ENCODE measurements at regions not wholly inside any gene's neighbourhood (a gene's known extent, or its start where the extent isn't known, plus 50 kb on each side); places are given as distances from the start of the nearest gene placed in this dataset.
"Not testable (repeated sequence)": the region's sequence is repeated elsewhere in the genome, so short reads cannot be mapped to it uniquely, and the experiment has no call there.

DNA sequence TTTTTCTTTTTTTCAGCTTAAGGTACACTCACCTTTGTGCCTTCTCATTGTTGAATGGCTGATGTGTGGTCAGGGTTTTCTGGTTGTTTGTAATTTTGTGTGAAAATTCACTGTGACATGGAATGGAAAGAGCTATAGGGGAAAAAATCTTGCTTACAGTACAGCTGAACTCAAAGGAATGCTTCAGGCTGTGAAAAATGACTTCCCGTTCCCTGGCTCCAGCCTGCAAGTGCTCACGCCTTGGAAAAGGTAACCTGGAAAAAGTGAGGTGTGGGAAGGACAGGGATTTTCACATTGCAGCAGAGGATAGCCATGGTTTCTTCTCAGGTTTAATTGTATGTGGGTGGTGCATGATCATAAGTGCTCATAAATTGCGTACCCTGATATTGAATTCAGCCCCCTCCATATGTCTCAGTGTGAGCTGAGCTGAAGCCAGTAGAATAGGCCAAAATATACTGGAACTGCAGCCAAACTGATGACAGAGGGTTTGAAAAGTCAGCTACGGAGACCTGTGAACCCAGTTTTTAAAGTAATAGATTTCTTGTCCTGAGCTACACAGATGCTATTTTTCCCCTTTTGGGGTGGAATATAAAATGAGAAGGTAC is 228.7 kb upstream of the RASGRP1 start:
- H3K4me3 ChIP-seq (replicated peaks in 1 of 2; ENCODE audit: low read depth in 2 of 2, low read length in 2 of 2), result no peak overlapping the region
- DNase-seq (ENCODE audit: low read depth in 2 of 2), result no peak
- TF ChIP-seq, protein P1, sequence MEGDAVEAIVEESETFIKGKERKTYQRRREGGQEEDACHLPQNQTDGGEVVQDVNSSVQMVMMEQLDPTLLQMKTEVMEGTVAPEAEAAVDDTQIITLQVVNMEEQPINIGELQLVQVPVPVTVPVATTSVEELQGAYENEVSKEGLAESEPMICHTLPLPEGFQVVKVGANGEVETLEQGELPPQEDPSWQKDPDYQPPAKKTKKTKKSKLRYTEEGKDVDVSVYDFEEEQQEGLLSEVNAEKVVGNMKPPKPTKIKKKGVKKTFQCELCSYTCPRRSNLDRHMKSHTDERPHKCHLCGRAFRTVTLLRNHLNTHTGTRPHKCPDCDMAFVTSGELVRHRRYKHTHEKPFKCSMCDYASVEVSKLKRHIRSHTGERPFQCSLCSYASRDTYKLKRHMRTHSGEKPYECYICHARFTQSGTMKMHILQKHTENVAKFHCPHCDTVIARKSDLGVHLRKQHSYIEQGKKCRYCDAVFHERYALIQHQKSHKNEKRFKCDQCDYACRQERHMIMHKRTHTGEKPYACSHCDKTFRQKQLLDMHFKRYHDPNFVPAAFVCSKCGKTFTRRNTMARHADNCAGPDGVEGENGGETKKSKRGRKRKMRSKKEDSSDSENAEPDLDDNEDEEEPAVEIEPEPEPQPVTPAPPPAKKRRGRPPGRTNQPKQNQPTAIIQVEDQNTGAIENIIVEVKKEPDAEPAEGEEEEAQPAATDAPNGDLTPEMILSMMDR (IDR thresholded peaks at IDR 0.05; ENCODE audit: low read depth, low read length), result no peak

- peak in 1 of 2 donors; percentile 50 for DNase-seq (ENCODE audit: low read depth in 2 of 2)
- TF ChIP-seq, protein P1 (IDR thresholded peaks at IDR 0.05; ENCODE audit: low read depth, low read length), result no peak
Observed at GRCh38 chr15:38795471-38796245, 231.0 kb upstream of the RASGRP1 start.

GRCh38 chr15:38796589-38796988 is 232.0 kb upstream of the RASGRP1 start:
- no peak overlapping the region for H3K4me3 ChIP-seq (replicated peaks in 1 of 2; ENCODE audit: low read depth in 2 of 2, low read length in 2 of 2)
- TF ChIP-seq, protein P1 (IDR thresholded peaks at IDR 0.05; ENCODE audit: low read depth, low read length), result no peak
- DNase-seq (ENCODE audit: low read depth in 2 of 2), result no peak

More at GRCh38 chr15:38795471-38796245, 231.0 kb upstream of the RASGRP1 start:
- no peak overlapping the region for H3K4me3 ChIP-seq (replicated peaks in 1 of 2; ENCODE audit: low read depth in 2 of 2, low read length in 2 of 2)

GRCh38 chr15:38797506-38797905 is 232.9 kb upstream of the RASGRP1 start:
- H3K4me3 ChIP-seq (replicated peaks in 1 of 2; ENCODE audit: low read depth in 2 of 2, low read length in 2 of 2); DNase-seq (ENCODE audit: low read depth in 2 of 2): not testable (repeated sequence)

- not testable (repeated sequence) for DNase-seq (ENCODE audit: low read depth in 2 of 2); H3K4me3 ChIP-seq (replicated peaks in 1 of 2; ENCODE audit: low read depth in 2 of 2, low read length in 2 of 2)
Observed at GRCh38 chr15:38799202-38799601, 234.6 kb upstream of the RASGRP1 start.

DNA sequence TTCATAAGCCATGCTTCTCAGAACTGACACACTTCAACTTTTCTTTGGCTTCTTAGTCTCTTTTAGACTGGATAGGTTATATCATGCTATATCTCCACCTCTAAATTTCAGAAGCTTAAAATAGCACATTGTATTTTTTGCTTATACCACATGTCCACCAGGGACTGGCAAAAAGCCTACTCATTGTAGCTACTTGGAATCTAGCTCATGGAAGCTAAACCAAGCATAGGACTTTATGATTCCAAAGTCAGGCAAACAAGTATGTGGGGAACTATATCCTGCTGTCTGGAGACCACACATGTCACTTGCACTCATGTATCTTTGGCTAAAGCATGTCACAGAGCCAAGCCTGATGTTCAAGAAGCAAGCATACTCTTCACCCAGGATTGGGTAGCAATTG is 245.0 kb upstream of the RASGRP1 start:
- DNase-seq (ENCODE audit: low read depth in 2 of 2), result peak in 1 of 2 donors; percentile 36
- TF ChIP-seq, protein P1 (IDR thresholded peaks at IDR 0.05; ENCODE audit: low read depth, low read length), result no peak
- H3K4me3 ChIP-seq (replicated peaks in 1 of 2; ENCODE audit: low read depth in 2 of 2, low read length in 2 of 2), result no peak overlapping the region

DNA sequence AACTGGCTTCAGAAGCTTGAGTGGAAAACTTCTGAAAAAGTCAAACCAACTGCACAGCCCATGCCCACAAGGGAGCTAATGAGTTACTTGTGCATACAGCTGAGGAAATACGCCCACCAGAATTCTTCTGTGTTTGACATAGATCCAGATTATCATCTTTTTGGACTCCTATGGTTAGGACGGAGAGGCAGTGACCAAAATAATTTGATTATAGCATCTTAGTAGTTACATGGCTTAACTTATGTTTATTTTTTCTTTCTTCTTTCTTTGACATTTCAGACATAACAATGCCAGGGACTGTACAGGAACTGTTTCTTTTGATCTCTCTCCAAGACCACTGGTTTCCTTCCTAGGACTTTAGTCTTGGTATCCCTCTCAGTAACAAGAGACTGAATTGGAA is 246.1 kb upstream of the RASGRP1 start:
- H3K4me3 ChIP-seq (replicated peaks in 1 of 2; ENCODE audit: low read depth in 2 of 2, low read length in 2 of 2), result no peak overlapping the region
- DNase-seq (ENCODE audit: low read depth in 2 of 2), result no peak
- TF ChIP-seq, protein P1 (IDR thresholded peaks at IDR 0.05; ENCODE audit: low read depth, low read length), result no peak

DNA sequence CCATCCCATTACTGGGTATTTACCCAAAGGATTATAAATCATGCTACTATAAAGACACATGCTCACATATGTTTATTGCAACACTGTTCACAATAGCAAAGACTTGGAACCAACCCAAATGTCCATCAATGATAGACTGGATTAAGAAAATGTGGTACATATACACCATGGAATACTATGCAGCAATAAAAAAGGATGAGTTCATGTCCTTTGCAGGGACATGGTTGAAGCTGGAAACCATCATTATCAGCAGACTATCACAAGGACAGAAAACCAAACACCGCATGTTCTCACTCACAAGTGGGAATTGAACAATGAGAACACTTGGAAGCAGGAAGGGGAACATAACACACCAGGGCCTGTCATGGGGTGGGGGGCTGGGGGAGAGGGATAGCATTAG is 249.6 kb upstream of the RASGRP1 start:
- H3K4me3 ChIP-seq (replicated peaks in 1 of 2; ENCODE audit: low read depth in 2 of 2, low read length in 2 of 2); DNase-seq (ENCODE audit: low read depth in 2 of 2): not testable (repeated sequence)

Data from cardiac fibroblast (primary cell).